ENCODE measurements at regions not wholly inside any gene's neighbourhood (a gene's known extent, or its start where the extent isn't known, plus 50 kb on each side); places are given as distances from the start of the nearest gene placed in this dataset.

DNA sequence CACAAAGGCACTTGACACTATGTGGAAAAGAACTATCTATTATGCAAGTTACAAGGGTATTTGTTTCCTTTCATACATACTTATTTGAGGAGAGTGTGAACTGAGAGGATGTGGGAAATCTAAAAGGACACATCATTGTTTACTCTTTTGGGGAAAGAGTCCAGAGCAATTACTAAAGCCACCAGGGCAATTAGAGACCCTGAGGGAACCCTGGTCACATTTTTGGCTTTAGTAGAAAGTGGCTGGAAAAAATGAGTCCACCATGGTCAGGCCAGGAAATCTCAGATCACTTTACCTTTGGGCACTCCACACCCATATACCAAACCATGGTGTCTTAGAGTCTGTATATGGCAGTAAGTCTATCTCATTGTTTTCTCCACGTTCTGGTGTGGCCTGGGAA, 243.3 kb downstream of the HLX start:
- H3K9me1 ChIP-seq (ENCODE audit: control insufficient read depth, extremely low read depth, insufficient read depth, low read length) = no peaks in the 10 kb centered on the region
- TF ChIP-seq, protein P1, sequence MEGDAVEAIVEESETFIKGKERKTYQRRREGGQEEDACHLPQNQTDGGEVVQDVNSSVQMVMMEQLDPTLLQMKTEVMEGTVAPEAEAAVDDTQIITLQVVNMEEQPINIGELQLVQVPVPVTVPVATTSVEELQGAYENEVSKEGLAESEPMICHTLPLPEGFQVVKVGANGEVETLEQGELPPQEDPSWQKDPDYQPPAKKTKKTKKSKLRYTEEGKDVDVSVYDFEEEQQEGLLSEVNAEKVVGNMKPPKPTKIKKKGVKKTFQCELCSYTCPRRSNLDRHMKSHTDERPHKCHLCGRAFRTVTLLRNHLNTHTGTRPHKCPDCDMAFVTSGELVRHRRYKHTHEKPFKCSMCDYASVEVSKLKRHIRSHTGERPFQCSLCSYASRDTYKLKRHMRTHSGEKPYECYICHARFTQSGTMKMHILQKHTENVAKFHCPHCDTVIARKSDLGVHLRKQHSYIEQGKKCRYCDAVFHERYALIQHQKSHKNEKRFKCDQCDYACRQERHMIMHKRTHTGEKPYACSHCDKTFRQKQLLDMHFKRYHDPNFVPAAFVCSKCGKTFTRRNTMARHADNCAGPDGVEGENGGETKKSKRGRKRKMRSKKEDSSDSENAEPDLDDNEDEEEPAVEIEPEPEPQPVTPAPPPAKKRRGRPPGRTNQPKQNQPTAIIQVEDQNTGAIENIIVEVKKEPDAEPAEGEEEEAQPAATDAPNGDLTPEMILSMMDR (optimal IDR thresholded peaks at IDR 0.05 in 1 of 3, IDR thresholded peaks at IDR 0.05 in 1 of 3, conservative IDR thresholded peaks at IDR 0.05 in 1 of 3; ENCODE audit: extremely low read depth in 1 of 3, insufficient read depth in 2 of 3, low read length in 3 of 3) = no peak
- no peak for TF ChIP-seq EZH2 (IDR thresholded peaks at IDR 0.05; ENCODE audit: low read length)
- H4K20me1 ChIP-seq (ENCODE audit: control insufficient read depth, extremely low read depth, insufficient read depth, low read length) = no peaks in the 10 kb centered on the region
- dilution Hi-C loops (cut with MboI; ENCODE audit: extremely low pct_ligation_motif_present, low sequenced_read_pairs) = no loop called here
- H3K9me3 ChIP-seq (ENCODE audit: control insufficient read depth, low read depth, low read length) = no peaks in the 10 kb centered on the region
- no peak overlapping the region for H3K4me2 ChIP-seq (ENCODE audit: control insufficient read depth, extremely low read depth, insufficient read depth, low read depth, low read length)
- no peaks in the 10 kb centered on the region for H3K27me3 ChIP-seq (ENCODE audit: control insufficient read depth, extremely low read depth, insufficient read depth, low read length)
- H3K36me3 ChIP-seq (ENCODE audit: control insufficient read depth in 2 of 2, extremely low read depth in 1 of 2, insufficient read depth in 2 of 2, low read length in 2 of 2) = no peaks in the 10 kb centered on the region
- FAIRE-seq (no peak), DNase-seq (ENCODE audit: low read depth, low spot score) (no peak)
- no peaks in the 10 kb centered on the region for H3K79me2 ChIP-seq (ENCODE audit: control insufficient read depth, insufficient read depth, low read length)
- no peak overlapping the region for H3K4me3 ChIP-seq (ENCODE audit: control insufficient read depth in 2 of 3, extremely low read depth in 1 of 3, insufficient read depth in 2 of 3, low read depth in 1 of 3, low read length in 3 of 3)
- no peak overlapping the region for H3K9ac ChIP-seq (ENCODE audit: control insufficient read depth, extremely low read depth, insufficient read depth, low read length)
- H3K4me1 ChIP-seq (ENCODE audit: control insufficient read depth, extremely low read depth, insufficient read depth, low read length) = no peaks in the 10 kb centered on the region
- no peak overlapping the region for H3K27ac ChIP-seq (ENCODE audit: control insufficient read depth, insufficient read depth, low read length)
- no peak overlapping the region for H2AFZ ChIP-seq (ENCODE audit: control insufficient read depth, low read length)

DNA sequence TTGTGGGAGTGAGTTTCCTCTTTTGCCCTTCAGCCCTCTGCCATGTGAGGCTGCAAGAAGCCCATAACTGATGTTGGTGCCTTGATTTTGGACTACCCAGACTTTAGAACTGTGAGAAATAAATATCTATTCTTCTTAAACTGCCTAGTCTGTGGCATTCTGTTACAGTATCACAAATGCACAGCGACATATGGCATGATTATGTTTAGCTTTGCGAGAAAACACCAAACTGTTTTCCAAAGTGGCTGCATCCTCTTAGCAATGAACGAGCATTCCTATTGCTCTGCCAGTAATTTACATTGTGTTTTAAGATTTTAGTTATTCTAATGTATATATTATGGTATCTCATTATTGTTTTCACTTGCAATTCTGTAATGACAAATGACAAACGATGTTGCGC, 246.7 kb downstream of the HLX start:
- DNase-seq (ENCODE audit: low read depth, low spot score) = no peak
- H2AFZ ChIP-seq (ENCODE audit: control insufficient read depth, low read length) = no peak overlapping the region
- H3K4me2 ChIP-seq (ENCODE audit: control insufficient read depth, extremely low read depth, insufficient read depth, low read depth, low read length) = no peak overlapping the region
- H3K4me1 ChIP-seq (ENCODE audit: control insufficient read depth, extremely low read depth, insufficient read depth, low read length) = no peaks in the 10 kb centered on the region
- no peaks in the 10 kb centered on the region for H4K20me1 ChIP-seq (ENCODE audit: control insufficient read depth, extremely low read depth, insufficient read depth, low read length)
- H3K9me3 ChIP-seq (ENCODE audit: control insufficient read depth, low read depth, low read length) = no peaks in the 10 kb centered on the region
- dilution Hi-C loops (cut with MboI; ENCODE audit: extremely low pct_ligation_motif_present, low sequenced_read_pairs) = no loop called here
- no peak for FAIRE-seq
- no peak overlapping the region for H3K4me3 ChIP-seq (ENCODE audit: control insufficient read depth in 2 of 3, extremely low read depth in 1 of 3, insufficient read depth in 2 of 3, low read depth in 1 of 3, low read length in 3 of 3)
- no peak for TF ChIP-seq EZH2 (IDR thresholded peaks at IDR 0.05; ENCODE audit: low read length)
- TF ChIP-seq, protein P1 (optimal IDR thresholded peaks at IDR 0.05 in 1 of 3, IDR thresholded peaks at IDR 0.05 in 1 of 3, conservative IDR thresholded peaks at IDR 0.05 in 1 of 3; ENCODE audit: extremely low read depth in 1 of 3, insufficient read depth in 2 of 3, low read length in 3 of 3) = no peak
- H3K27me3 ChIP-seq (ENCODE audit: control insufficient read depth, extremely low read depth, insufficient read depth, low read length) = no peaks in the 10 kb centered on the region
- H3K27ac ChIP-seq (ENCODE audit: control insufficient read depth, insufficient read depth, low read length) = no peak overlapping the region
- no peaks in the 10 kb centered on the region for H3K9me1 ChIP-seq (ENCODE audit: control insufficient read depth, extremely low read depth, insufficient read depth, low read length)
- H3K79me2 ChIP-seq (ENCODE audit: control insufficient read depth, insufficient read depth, low read length) = no peaks in the 10 kb centered on the region
- no peak overlapping the region for H3K9ac ChIP-seq (ENCODE audit: control insufficient read depth, extremely low read depth, insufficient read depth, low read length)
- no peaks in the 10 kb centered on the region for H3K36me3 ChIP-seq (ENCODE audit: control insufficient read depth in 2 of 2, extremely low read depth in 1 of 2, insufficient read depth in 2 of 2, low read length in 2 of 2)
